ELR (cell line): ENCODE measurements at regions not wholly inside any gene's neighbourhood (a gene's known extent, or its start where the extent isn't known, plus 50 kb on each side); places are given as distances from the start of the nearest gene placed in this dataset.
A peak's percentile ranks its signal among the peaks of the same experiment; 100 is the strongest.
"Not testable (repeated sequence)": the region's sequence is repeated elsewhere in the genome, so short reads cannot be mapped to it uniquely, and the experiment has no call there.

Source experiments
- DNase-seq: peaks from one replicate; pipeline ENCODE4 v3.0.0-alpha.2; 2015; ENCODE audit warnings: low read depth

GRCh38 chr3:187536185-187536584 lies 134.0 kb downstream of the SST start:
- DNase-seq: no peak

DNA sequence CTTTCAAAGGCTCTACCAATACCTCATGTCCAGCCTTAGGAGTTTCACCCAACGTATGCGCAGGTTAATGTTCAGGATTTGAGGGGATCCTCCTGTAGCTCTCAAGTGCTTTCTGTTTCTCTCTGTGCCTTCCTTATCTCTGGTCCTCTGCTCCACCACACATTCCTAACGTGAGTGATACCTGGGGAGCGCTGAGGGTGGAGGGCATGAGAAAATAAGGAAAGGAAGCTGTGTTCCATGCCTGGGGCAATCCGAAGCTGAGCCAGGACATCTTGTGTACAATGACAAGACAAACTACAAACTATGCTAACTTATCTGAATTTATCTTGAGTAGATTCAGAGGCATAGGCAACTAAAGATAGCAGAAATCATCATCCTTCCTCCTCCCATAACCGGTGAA lies 136.4 kb downstream of the SST start:
- DNase-seq: no peak

- DNase-seq: no peak
These were observed 138.4 kb downstream of the SST start for GRCh38 chr3:187531831-187532230.

DNA sequence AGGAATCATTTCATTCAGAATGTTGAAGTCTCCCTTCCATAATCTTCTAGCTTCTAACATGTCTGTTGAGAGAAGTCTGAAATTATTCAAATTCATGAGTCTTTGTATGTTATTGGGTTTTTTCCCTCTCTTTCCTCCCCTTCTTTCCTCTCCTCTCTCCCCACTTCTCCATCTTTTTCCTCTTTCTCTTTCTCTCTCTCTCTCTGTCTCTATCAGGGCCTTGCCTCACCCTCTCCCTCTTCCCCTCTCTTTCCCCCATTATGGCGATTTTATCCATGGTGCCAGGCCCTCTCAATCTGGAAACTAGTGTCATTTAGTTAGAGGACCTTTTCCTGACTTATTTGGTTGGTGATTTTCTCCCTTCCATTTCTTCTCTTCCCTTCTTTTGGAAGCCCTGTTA lies 147.3 kb downstream of the SST start:
- DNase-seq: no peak

- DNase-seq: no peak
These were observed 147.9 kb downstream of the SST start for GRCh38 chr3:187522293-187522692.

DNA sequence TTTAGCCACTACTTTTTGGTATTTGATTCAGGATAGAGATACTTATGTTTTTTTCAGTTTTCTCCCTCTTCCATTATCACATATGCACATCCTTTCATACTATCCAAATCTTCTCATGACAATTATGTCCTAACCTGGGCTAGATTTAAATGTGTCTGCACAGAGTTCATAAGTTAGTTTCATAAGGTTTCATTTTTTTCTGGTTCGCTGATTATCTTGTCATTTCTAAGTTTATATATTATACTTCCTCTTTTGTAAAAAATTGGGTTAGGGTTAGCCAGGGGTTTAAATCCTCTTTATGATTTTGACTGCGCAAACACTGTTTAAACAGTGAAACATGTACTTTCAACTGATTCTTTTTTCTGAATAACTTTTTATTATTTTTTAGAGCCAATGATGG lies 148.6 kb downstream of the SST start:
- no peak for DNase-seq

GRCh38 chr3:187520027-187520945 lies 149.9 kb downstream of the SST start:
- DNase-seq: peak; percentile 18

GRCh38 chr3:187519428-187519890 lies 150.7 kb downstream of the SST start:
- DNase-seq: peak; percentile 52

- DNase-seq: no peak
These were observed 150.4 kb downstream of the RTP4 start for GRCh38 chr3:187518616-187519015.

- DNase-seq: no peak
These were observed 150.0 kb downstream of the RTP4 start for GRCh38 chr3:187518207-187518606.

GRCh38 chr3:187516446-187517185 lies 148.4 kb downstream of the RTP4 start:
- DNase-seq: no peak

DNA sequence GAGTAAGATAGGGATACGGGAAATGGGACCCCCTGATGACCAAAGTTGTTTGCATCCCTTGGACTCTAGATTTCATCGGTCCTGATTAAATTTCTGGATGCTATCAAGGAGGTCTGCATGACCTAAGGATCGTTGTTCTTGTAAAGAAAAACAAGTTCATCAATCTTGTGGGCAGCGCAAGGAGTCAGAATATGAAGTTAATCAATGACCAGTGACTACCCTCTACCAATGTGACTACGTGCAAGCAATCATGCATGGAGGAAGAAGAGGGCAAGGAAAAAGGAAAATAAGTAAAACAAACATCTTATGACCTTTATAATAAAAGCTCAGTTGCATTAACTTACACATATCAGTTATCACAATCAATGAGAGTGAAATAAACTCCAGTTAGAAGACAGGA lies 139.7 kb downstream of the RTP4 start:
- DNase-seq: no peak

DNA sequence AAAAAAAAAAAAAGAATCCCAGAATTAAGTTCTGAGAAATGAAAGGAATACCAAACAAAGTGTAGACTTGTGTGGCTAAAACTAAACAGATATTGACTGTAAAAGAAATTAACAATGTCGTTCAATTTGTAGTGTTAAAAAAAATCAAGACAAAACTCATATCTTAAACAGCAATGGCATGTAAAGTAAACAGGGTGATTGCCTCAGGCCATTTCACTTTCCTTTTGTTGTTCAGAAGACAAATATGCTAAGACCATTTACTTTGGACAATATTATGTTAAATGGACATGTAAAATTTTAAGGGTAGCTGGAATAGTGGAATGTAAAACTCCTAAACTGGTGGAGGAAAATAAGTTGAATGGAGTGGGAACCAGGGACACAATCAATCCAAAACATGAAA lies 139.1 kb downstream of the RTP4 start:
- peak; percentile 58 for DNase-seq

DNA sequence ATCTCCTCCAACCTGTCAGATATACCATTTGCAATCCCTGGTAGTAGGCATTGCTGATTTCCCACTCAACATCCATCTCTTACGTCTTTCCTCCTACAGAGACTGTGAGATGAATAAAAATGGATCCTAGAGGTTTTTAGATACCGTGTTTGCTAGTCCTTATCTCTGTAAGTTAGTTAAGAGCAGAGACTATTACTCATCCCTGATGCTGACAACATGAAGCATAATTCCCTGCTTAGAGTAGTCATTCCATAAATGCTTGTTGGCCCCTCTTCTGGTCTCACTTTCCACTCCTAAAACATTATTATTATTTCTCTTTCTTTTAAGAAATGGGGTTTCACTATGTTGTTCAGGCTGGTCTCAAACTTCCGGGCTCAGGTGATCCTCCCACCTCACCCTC lies 136.2 kb downstream of the RTP4 start:
- peak; percentile 19 for DNase-seq

DNA sequence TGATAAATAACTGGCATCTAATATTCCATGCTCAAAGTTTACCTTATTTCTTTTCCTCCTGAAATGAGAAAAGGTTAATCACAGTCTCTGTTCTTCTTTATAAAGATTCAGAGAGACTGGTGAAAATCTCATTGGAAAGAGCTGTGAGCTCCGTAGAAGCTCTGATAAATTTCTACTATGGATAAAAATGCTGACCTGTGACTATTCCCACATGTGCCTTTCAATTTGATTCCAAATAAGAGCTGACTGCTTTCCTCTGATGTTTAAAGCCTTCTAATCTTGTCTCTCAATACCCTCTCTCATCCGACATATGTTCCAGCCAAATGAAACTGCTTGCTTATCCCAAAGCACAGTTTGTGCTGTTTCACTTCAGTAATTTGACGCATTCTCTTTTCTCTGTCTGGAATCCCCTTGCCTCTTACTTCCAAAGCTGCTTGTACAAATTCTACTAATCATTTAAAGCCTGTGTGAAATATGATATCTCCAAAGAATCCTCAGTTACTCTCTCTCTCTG lies 130.1 kb downstream of the RTP4 start:
- no peak for DNase-seq

DNA sequence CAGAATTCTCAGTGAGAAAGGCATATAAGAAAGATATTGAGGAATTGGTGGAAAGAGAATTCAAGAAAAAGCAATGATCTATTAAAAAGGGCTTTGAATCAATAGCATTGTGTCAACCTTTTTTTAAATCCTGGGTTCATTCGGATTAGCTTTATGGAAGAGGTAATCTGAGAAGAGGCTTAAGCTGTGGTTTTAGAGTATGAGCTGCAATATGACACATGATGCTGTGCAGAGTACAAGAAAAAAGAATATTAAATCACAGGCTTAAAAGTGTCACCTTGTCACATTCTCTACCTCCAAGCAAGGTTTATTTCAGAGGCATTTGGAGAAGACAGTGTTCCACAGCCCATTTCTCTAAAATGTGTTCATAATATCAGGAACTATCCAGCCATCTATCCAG lies 128.9 kb downstream of the RTP4 start:
- no peak for DNase-seq

DNA sequence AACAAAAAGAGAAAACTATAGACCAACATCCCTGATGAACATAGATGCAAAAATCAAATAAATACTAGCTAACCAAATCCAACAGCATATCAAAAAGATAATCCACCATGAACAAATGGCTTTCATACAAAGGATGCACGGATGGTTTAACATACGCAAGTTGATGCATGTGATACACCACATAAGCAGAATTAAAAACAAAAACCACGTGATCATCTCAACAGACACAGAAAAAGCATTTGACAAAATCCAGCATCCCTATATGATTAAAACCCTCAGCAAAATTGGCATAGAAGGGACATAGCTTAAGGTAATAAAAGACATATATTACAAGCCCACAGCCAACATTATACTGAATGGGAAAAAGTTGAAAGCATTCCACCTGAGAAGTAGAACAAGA lies 125.9 kb downstream of the RTP4 start:
- not testable (repeated sequence) for DNase-seq

DNA sequence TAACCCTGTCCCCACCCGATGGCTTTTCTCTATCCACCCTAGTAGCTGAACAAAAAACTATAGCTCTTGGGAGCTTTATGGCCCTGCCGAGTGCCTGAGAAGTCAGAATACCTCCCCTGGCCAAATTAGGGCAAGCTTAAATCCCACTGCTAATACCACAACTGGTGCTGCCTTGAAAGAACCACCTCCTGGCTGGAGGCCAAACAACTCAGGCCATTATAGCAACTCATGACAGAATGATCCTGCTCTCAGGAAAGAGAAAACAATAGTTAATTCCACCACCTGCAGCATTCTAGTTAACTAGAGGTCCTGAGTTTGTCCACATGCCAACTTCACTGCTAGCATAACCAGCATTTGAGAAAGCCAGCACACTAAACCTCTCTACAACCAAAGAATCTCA lies 123.2 kb downstream of the RTP4 start:
- no peak for DNase-seq

DNA sequence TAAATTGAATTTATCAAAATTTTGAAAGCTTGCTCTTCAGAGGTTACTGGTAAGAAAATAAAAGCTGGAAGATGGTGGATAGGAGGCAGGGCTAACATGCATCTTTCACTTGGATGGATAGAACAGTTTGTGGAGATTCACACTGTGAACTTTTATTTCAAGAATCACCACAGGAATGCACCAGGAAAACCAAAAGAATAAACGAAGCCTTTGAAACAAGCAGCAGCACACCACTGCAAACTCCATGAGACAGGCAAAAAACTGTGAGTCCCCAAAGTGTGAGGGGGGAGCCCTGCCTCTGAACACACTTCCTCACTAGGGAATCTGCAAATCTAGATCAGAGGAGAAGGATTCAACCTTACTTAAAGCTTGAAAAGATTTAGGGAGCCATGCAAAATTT lies 122.2 kb downstream of the RTP4 start:
- DNase-seq: no peak

DNA sequence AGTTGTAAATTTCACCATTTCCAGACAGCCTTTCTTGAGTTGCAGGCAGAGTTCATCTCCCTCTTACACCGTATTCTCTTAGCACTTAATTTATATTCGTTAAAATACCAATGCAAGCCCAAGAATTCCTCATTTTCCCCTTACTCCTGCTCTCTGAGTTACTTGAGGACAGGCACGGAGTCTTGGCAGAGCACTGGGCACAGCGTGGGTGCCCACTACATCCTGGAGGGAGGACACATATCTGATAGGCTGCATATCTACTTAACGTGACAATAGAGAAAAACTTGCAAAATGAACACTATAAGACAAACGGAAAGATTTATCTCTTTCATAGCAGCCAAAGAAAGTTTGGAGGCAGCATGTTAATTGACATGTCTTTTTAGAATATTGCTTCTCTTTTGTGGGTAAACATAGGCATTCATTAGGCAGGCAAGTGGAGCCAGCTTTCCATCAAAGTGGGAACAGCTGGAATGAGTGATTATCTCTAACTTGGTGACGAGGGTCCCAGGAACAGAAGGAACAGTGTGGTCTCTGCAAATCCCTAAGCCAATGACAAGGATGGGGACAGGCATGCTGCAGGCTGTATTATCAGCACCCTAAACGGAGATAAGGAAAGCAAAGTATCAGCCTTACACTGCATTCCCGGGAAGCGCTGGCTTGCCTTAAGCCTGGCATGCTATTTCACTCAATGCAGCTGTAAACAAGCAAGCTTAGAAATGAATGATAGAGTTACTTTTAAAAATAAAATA lies 116.5 kb downstream of the RTP4 start:
- no peak for DNase-seq

DNA sequence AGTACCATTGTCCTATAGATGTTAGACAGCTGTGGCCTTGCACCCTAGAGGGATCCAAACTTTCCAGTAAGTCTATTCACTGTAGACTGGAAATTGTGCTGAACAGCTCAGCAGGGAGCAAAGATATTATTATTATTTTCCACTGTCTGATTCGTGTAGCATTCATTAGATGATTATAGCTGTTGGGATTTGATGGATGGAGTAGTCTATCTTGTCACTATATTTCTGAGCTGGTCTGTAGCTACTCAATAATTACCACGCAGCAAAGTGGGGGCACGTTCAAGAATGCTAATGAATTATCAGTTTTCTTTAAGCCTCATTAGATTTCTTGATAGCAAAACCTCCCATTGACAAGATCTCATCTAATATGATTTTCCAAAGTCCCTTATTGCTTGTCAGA lies 113.2 kb downstream of the RTP4 start:
- DNase-seq: no peak

- DNase-seq: not testable (repeated sequence)
These were observed 107.4 kb downstream of the RTP4 start for GRCh38 chr3:187475613-187476012.
